ENCODE measurements at regions not wholly inside any gene's neighbourhood (a gene's known extent, or its start where the extent isn't known, plus 50 kb on each side); places are given as distances from the start of the nearest gene placed in this dataset.
"Not testable (repeated sequence)": the region's sequence is repeated elsewhere in the genome, so short reads cannot be mapped to it uniquely, and the experiment has no call there.

DNA sequence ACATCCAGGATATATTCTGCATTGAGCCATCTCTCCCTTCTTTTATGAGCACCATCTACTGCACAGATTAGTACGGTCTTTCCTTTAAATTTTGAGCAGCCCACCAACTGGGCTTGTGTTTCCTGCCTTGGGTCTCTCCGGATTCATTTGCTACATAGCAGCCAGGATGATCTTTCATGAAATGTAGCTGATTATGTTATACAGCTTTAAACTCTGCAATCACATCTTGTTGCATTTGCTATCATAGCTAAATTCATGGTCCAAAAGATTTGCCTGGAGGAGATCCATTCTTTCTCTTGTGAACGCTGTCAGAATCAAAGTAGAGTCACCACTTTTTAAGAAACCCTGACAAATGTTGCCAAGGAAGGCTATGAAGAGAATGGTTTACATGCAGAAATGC is 215.1 kb upstream of the LRRTM4 start:
- Histone ChIP-seq H3K9me3 (ENCODE audit: low read length) (no peaks in the 10 kb centered on the region), H3K4me3 (ENCODE audit: low read length) (no peak overlapping the region), H3K4me1 (ENCODE audit: insufficient read depth, low read length) (no peaks in the 10 kb centered on the region), H3K27me3 (ENCODE audit: insufficient read depth, low read length, poor library complexity, severe bottlenecking) (no peaks in the 10 kb centered on the region), H3K36me3 (ENCODE audit: insufficient read depth, low read length) (no peaks in the 10 kb centered on the region), H3K27ac (ENCODE audit: low read depth, low read length) (no peak overlapping the region)
- CTCF ChIA-PET, result no interaction called here
- DNase-seq, result no peak
- H3K9me3 Mint-ChIP-seq, result peaks cover 0 to 14% (median 9%) of the 10 kb centered on the region in 5 donors
- no peaks in the 10 kb centered on the region for H3K36me3 Mint-ChIP-seq
- no peak overlapping the region for H3K27ac Mint-ChIP-seq
- POLR2A ChIA-PET, result no interaction called here
- H3K4me1 Mint-ChIP-seq, result no peaks in the 10 kb centered on the region
- H3K4me3 Mint-ChIP-seq, result no peak overlapping the region
- H3K27me3 Mint-ChIP-seq, result no peaks in the 10 kb centered on the region

GRCh38 chr2:77746780-77747179 is 224.6 kb upstream of the LRRTM4 start:
- no peak overlapping the region for H3K4me3 Mint-ChIP-seq
- Histone ChIP-seq H3K9me3 (ENCODE audit: low read length) (no peaks in the 10 kb centered on the region), H3K4me1 (ENCODE audit: insufficient read depth, low read length) (no peaks in the 10 kb centered on the region), H3K27ac (ENCODE audit: low read depth, low read length) (no peak overlapping the region), H3K27me3 (ENCODE audit: insufficient read depth, low read length, poor library complexity, severe bottlenecking) (no peaks in the 10 kb centered on the region), H3K4me3 (ENCODE audit: low read length) (no peak overlapping the region), H3K36me3 (ENCODE audit: insufficient read depth, low read length) (no peaks in the 10 kb centered on the region)
- no peak for DNase-seq
- CTCF ChIA-PET, result no interaction called here
- no peaks in the 10 kb centered on the region for H3K27me3 Mint-ChIP-seq
- peaks cover 12 to 28% (median 16%) of the 10 kb centered on the region in 5 donors for H3K9me3 Mint-ChIP-seq
- POLR2A ChIA-PET, result no interaction called here
- no peak overlapping the region for H3K27ac Mint-ChIP-seq
- H3K36me3 Mint-ChIP-seq, result no peaks in the 10 kb centered on the region
- H3K4me1 Mint-ChIP-seq, result no peaks in the 10 kb centered on the region

GRCh38 chr2:77753710-77754345 is 231.7 kb upstream of the LRRTM4 start:
- H3K4me1 Mint-ChIP-seq; H3K27ac Mint-ChIP-seq; H3K36me3 ChIP-seq (ENCODE audit: insufficient read depth, low read length); H3K4me3 Mint-ChIP-seq; CTCF ChIA-PET; H3K27ac ChIP-seq (ENCODE audit: low read depth, low read length); POLR2A ChIA-PET; H3K4me3 ChIP-seq (ENCODE audit: low read length); H3K27me3 ChIP-seq (ENCODE audit: insufficient read depth, low read length, poor library complexity, severe bottlenecking); DNase-seq; H3K27me3 Mint-ChIP-seq; H3K9me3 ChIP-seq (ENCODE audit: low read length); H3K36me3 Mint-ChIP-seq; H3K4me1 ChIP-seq (ENCODE audit: insufficient read depth, low read length): not testable (repeated sequence)
- H3K9me3 Mint-ChIP-seq, result peaks cover 3 to 18% (median 13%) of the 10 kb centered on the region in 5 donors

DNA sequence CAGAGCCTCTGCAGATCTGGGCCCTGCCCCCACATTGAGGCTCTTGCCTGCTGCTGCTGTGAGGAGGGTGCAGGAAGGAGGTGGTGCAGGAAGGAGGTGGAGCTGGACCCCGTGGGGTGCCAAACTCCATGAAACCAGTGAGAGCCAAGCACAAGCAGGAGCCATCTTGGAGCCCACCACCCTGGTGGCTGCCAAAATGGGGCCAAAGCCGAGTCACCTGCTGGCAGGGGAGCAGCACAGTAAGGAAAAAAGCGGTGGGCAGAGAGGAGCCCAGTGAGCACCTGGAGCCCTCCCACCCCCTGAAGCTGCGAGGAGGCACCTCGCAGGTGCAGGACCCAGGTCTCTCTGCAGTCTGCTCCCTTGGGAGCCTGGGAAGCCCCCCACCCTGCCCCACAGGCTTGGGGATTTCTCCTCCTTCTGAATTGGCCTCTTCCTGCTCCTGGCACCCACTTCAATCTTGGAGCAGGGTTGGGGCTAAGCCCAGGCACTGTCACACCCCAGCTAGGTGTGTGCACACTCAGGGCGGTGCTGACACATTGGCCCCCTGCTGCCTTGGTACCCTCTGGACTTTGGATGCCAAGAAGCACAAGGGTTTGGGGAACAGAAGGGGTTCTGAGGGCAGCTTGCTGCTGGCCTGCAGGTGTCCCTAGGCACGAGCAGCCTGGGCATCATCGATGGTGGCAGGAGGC is 245.4 kb upstream of the LRRTM4 start:
- H3K36me3 ChIP-seq (ENCODE audit: insufficient read depth, low read length), result no peaks in the 10 kb centered on the region
- no peaks in the 10 kb centered on the region for H3K4me1 ChIP-seq (ENCODE audit: insufficient read depth, low read length)
- H3K27ac ChIP-seq (ENCODE audit: low read depth, low read length), result no peak overlapping the region
- no peak overlapping the region for H3K4me3 ChIP-seq (ENCODE audit: low read length)
- ChIA-PET CTCF (no interaction called here), POLR2A (no interaction called here)
- H3K36me3 Mint-ChIP-seq, result no peaks in the 10 kb centered on the region
- H3K4me1 Mint-ChIP-seq, result no peaks in the 10 kb centered on the region
- H3K27me3 Mint-ChIP-seq, result no peaks in the 10 kb centered on the region
- no peak for DNase-seq
- H3K4me3 Mint-ChIP-seq, result no peak overlapping the region
- H3K9me3 ChIP-seq (ENCODE audit: low read length), result no peaks in the 10 kb centered on the region
- H3K27ac Mint-ChIP-seq, result no peak overlapping the region
- H3K27me3 ChIP-seq (ENCODE audit: insufficient read depth, low read length, poor library complexity, severe bottlenecking), result no peaks in the 10 kb centered on the region
- H3K9me3 Mint-ChIP-seq, result peaks cover 10 to 33% (median 26%) of the 10 kb centered on the region in 5 donors

GRCh38 chr2:77768508-77768907 is 246.3 kb upstream of the LRRTM4 start:
- Mint-ChIP-seq H3K27me3 (no peaks in the 10 kb centered on the region), H3K27ac (no peak overlapping the region), H3K4me1 (no peaks in the 10 kb centered on the region), H3K9me3 (peaks cover 12 to 33% (median 25%) of the 10 kb centered on the region in 5 donors), H3K36me3 (no peaks in the 10 kb centered on the region), H3K4me3 (no peak overlapping the region)
- DNase-seq, result no peak
- Histone ChIP-seq H3K4me1 (ENCODE audit: insufficient read depth, low read length) (no peaks in the 10 kb centered on the region), H3K27me3 (ENCODE audit: insufficient read depth, low read length, poor library complexity, severe bottlenecking) (no peaks in the 10 kb centered on the region), H3K4me3 (ENCODE audit: low read length) (no peak overlapping the region), H3K9me3 (ENCODE audit: low read length) (no peaks in the 10 kb centered on the region), H3K36me3 (ENCODE audit: insufficient read depth, low read length) (no peaks in the 10 kb centered on the region), H3K27ac (ENCODE audit: low read depth, low read length) (no peak overlapping the region)
- ChIA-PET CTCF (interaction anchor here (0.8 kb wide), 1 partner anchor 10 kb away, joined by 3 read pairs; no protein-coding TSS in a partner anchor), POLR2A (no interaction called here)

DNA sequence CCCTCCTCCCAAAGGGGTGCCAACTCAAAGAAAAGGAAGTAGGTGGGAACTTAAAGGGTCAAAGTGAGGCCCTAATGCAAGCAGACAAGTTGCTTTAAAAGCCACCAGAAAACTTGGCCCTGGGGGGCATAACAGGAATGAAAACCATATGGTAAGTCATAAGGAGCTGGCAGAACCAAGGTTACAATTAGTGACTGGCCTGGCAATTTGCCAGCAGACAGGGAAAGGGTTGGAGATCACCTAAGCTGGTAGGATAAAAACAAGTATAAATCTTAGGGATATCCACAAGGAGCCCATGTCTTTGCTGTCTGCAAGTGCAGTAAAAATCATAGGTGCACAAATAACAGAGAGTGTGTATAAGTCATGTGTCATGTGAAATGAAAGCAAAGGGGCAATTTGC is 256.7 kb upstream of the LRRTM4 start:
- Mint-ChIP-seq H3K9me3 (peaks cover 23 to 41% (median 28%) of the 10 kb centered on the region in 5 donors), H3K27ac (no peak overlapping the region), H3K36me3 (no peaks in the 10 kb centered on the region), H3K4me1 (no peaks in the 10 kb centered on the region), H3K27me3 (no peaks in the 10 kb centered on the region), H3K4me3 (no peak overlapping the region)
- Histone ChIP-seq H3K4me1 (ENCODE audit: insufficient read depth, low read length) (no peaks in the 10 kb centered on the region), H3K27me3 (ENCODE audit: insufficient read depth, low read length, poor library complexity, severe bottlenecking) (no peaks in the 10 kb centered on the region), H3K4me3 (ENCODE audit: low read length) (no peak overlapping the region), H3K27ac (ENCODE audit: low read depth, low read length) (no peak overlapping the region), H3K36me3 (ENCODE audit: insufficient read depth, low read length) (no peaks in the 10 kb centered on the region), H3K9me3 (ENCODE audit: low read length) (no peaks in the 10 kb centered on the region)
- no peak for DNase-seq
- CTCF ChIA-PET, result interaction anchor here (1.0 kb wide), 1 partner anchor 10 kb away, joined by 3 read pairs; no protein-coding TSS in a partner anchor
- POLR2A ChIA-PET, result no interaction called here

- H3K9me3 ChIP-seq (ENCODE audit: low read length); H3K4me3 ChIP-seq (ENCODE audit: low read length); POLR2A ChIA-PET; H3K27ac Mint-ChIP-seq; H3K36me3 ChIP-seq (ENCODE audit: insufficient read depth, low read length); H3K36me3 Mint-ChIP-seq; H3K27me3 ChIP-seq (ENCODE audit: insufficient read depth, low read length, poor library complexity, severe bottlenecking); H3K4me3 Mint-ChIP-seq; H3K27me3 Mint-ChIP-seq; H3K27ac ChIP-seq (ENCODE audit: low read depth, low read length); H3K4me1 Mint-ChIP-seq; CTCF ChIA-PET; DNase-seq; H3K4me1 ChIP-seq (ENCODE audit: insufficient read depth, low read length): not testable (repeated sequence)
- H3K9me3 Mint-ChIP-seq, result peaks cover 7 to 24% (median 12%) of the 10 kb centered on the region in 5 donors
These were observed 271.3 kb upstream of the LRRTM4 start for GRCh38 chr2:77793500-77793899.

- Mint-ChIP-seq H3K9me3 (peaks cover 2 to 24% (median 9%) of the 10 kb centered on the region in 5 donors), H3K27me3 (no peaks in the 10 kb centered on the region), H3K4me1 (no peaks in the 10 kb centered on the region), H3K36me3 (no peaks in the 10 kb centered on the region), H3K27ac (no peak overlapping the region), H3K4me3 (no peak overlapping the region)
- H3K4me3 ChIP-seq (ENCODE audit: low read length), result no peak overlapping the region
- no peaks in the 10 kb centered on the region for H3K9me3 ChIP-seq (ENCODE audit: low read length)
- no peaks in the 10 kb centered on the region for H3K36me3 ChIP-seq (ENCODE audit: insufficient read depth, low read length)
- ChIA-PET POLR2A (no interaction called here), CTCF (no interaction called here)
- no peak for DNase-seq
- H3K27me3 ChIP-seq (ENCODE audit: insufficient read depth, low read length, poor library complexity, severe bottlenecking), result no peaks in the 10 kb centered on the region
- H3K27ac ChIP-seq (ENCODE audit: low read depth, low read length), result no peak overlapping the region
- H3K4me1 ChIP-seq (ENCODE audit: insufficient read depth, low read length), result no peaks in the 10 kb centered on the region
These were observed 274.2 kb upstream of the LRRTM4 start for GRCh38 chr2:77796397-77796796.
